ENCODE measurements at regions not wholly inside any gene's neighbourhood (a gene's known extent, or its start where the extent isn't known, plus 50 kb on each side); places are given as distances from the start of the nearest gene placed in this dataset.

- TF ChIP-seq, protein P1, sequence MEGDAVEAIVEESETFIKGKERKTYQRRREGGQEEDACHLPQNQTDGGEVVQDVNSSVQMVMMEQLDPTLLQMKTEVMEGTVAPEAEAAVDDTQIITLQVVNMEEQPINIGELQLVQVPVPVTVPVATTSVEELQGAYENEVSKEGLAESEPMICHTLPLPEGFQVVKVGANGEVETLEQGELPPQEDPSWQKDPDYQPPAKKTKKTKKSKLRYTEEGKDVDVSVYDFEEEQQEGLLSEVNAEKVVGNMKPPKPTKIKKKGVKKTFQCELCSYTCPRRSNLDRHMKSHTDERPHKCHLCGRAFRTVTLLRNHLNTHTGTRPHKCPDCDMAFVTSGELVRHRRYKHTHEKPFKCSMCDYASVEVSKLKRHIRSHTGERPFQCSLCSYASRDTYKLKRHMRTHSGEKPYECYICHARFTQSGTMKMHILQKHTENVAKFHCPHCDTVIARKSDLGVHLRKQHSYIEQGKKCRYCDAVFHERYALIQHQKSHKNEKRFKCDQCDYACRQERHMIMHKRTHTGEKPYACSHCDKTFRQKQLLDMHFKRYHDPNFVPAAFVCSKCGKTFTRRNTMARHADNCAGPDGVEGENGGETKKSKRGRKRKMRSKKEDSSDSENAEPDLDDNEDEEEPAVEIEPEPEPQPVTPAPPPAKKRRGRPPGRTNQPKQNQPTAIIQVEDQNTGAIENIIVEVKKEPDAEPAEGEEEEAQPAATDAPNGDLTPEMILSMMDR (IDR thresholded peaks at IDR 0.05) = no peak
- no peak for TF ChIP-seq POLR2A (IDR thresholded peaks at IDR 0.05)
Observed at GRCh38 chr3:661356-661755, 431.5 kb upstream of the CNTN6 start.
